OCI-LY3 (cell line): ENCODE measurements at regions not wholly inside any gene's neighbourhood (a gene's known extent, or its start where the extent isn't known, plus 50 kb on each side); places are given as distances from the start of the nearest gene placed in this dataset.

ENCODE experiments used
- H2AFZ ChIP-seq: fragments of 200-600, 300-600 bp; shearing (Covaris generic); 2 replicates; pipeline ENCODE4 v1.6.0; 2014; ENCODE audit warnings: antibody characterized with exemption, low read depth, low read length
- H3K27ac ChIP-seq: fragments of 200-600, 300-600 bp; sonication (generic); 2 replicates; pipeline ENCODE4 v1.5.1; 2014; ENCODE audit warnings: mild to moderate bottlenecking, low read length, moderate library complexity, mixed read lengths
- H3K27me3 ChIP-seq: fragments of 200-600, 300-600 bp; sonication (generic); 2 replicates; pipeline ENCODE4 v1.6.1; 2014; ENCODE audit warnings: low read depth, low read length, mixed read lengths
- H3K36me3 ChIP-seq: fragments of 200-600, 300-600 bp; sonication (generic); replicated peaks from 2 replicates; pipeline ENCODE3; 2014; ENCODE audit warnings: low read depth, low read length, mixed read lengths
- H3K4me1 ChIP-seq: fragments of 300-600, 200-600 bp; sonication (generic); 2 replicates; pipeline ENCODE4 v1.6.1; 2014; ENCODE audit warnings: low read length, mixed read lengths
- H3K4me2 ChIP-seq: fragments of 200-600, 300-600 bp; sonication (generic); 2 replicates; pipeline ENCODE4 v1.6.1; 2014; ENCODE audit warnings: low read length, mixed read lengths
- H3K4me3 ChIP-seq: fragments of 300-600, 200-600 bp; sonication (generic); 2 replicates; pipeline ENCODE4 v1.5.1; 2014; ENCODE audit warnings: antibody characterized with exemption, mild to moderate bottlenecking, low read length, moderate library complexity
- H3K79me2 ChIP-seq: fragments of 300-600, 200-600 bp; shearing (Covaris generic); 2 replicates; pipeline ENCODE4 v1.6.1; 2014; ENCODE audit warnings: mild to moderate bottlenecking, low read length, mixed read lengths
- H3K9ac ChIP-seq: fragments of 300-600, 200-600 bp; shearing (Covaris generic); 2 replicates; pipeline ENCODE4 v1.6.0; 2014; ENCODE audit warnings: mild to moderate bottlenecking, low read length, moderate library complexity
- H3K9me3 ChIP-seq: fragments of 200-600, 300-600 bp; shearing (Covaris generic); 2 replicates; pipeline ENCODE4 v1.6.1; 2014; ENCODE audit warnings: low read length, mixed read lengths; ENCODE audit not compliant: insufficient read depth
- H4K20me1 ChIP-seq: fragments of 200-600, 300-600 bp; sonication (generic); 2 replicates; pipeline ENCODE4 v1.6.1; 2016; ENCODE audit warnings: low read length, mixed read lengths; ENCODE audit not compliant: insufficient read depth
- EZH2phosphoT487 ChIP-seq: fragments of 200-600 bp; shearing (Covaris generic); IDR thresholded peaks from 2 replicates; pipeline ENCODE4 v1.6.1; 2018; ENCODE audit warnings: antibody characterized with exemption, mixed run types, low read depth
- TF ChIP-seq, protein P1 (sequence below): fragments of 200-600, 300-600 bp; sonication (generic); IDR thresholded peaks from 2 replicates; pipeline ENCODE4 v1.5.1; 2014; ENCODE audit warnings: antibody characterized with exemption, low read length, low read depth

- Histone ChIP-seq H3K4me3 (no peak overlapping the region), H3K27me3 (no peaks in the 10 kb centered on the region), H3K27ac (no peak overlapping the region), H3K4me1 (peaks cover 12% of the 10 kb centered on the region), H3K4me2 (no peak overlapping the region), H2AFZ (no peak overlapping the region), H3K79me2 (no peaks in the 10 kb centered on the region), H4K20me1 (no peaks in the 10 kb centered on the region), H3K9me3 (no peaks in the 10 kb centered on the region), H3K36me3 (peaks cover 3% of the 10 kb centered on the region), H3K9ac (no peak overlapping the region)
- TF ChIP-seq EZH2phosphoT487: no peak
- TF ChIP-seq, protein P1, sequence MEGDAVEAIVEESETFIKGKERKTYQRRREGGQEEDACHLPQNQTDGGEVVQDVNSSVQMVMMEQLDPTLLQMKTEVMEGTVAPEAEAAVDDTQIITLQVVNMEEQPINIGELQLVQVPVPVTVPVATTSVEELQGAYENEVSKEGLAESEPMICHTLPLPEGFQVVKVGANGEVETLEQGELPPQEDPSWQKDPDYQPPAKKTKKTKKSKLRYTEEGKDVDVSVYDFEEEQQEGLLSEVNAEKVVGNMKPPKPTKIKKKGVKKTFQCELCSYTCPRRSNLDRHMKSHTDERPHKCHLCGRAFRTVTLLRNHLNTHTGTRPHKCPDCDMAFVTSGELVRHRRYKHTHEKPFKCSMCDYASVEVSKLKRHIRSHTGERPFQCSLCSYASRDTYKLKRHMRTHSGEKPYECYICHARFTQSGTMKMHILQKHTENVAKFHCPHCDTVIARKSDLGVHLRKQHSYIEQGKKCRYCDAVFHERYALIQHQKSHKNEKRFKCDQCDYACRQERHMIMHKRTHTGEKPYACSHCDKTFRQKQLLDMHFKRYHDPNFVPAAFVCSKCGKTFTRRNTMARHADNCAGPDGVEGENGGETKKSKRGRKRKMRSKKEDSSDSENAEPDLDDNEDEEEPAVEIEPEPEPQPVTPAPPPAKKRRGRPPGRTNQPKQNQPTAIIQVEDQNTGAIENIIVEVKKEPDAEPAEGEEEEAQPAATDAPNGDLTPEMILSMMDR: no peak
Measured at GRCh38 chr11:80505771-80506170, 1064.9 kb upstream of the TENM4 start.

DNA sequence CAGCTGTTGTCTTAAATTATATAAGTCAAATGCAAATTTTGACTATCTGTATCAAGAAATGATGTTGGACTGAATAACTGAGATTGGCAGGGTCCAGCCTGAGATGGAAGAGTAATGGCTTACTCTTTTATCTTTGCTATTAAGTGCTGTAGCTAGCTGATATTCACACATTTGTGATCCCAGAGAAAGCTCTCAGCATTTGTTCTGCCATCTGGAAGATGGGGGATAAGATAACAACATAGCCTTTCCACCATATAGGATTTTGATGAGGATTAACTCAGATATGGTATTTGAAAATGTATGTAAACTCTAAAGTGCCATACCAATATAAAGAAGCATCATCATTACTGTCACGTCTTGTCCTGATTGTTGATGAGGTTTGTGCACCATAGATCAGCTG lies 1063.2 kb upstream of the TENM4 start:
- no peaks in the 10 kb centered on the region for H3K9me3 ChIP-seq
- TF ChIP-seq EZH2phosphoT487: no peak
- TF ChIP-seq, protein P1: no peak
- no peak overlapping the region for H3K27ac ChIP-seq
- H3K4me2 ChIP-seq: no peak overlapping the region
- H3K4me3 ChIP-seq: no peak overlapping the region
- H2AFZ ChIP-seq: no peak overlapping the region
- H3K27me3 ChIP-seq: no peaks in the 10 kb centered on the region
- H3K79me2 ChIP-seq: no peaks in the 10 kb centered on the region
- no peaks in the 10 kb centered on the region for H4K20me1 ChIP-seq
- H3K9ac ChIP-seq: no peak overlapping the region
- H3K4me1 ChIP-seq: peaks cover 12% of the 10 kb centered on the region
- H3K36me3 ChIP-seq: peaks cover 3% of the 10 kb centered on the region

DNA sequence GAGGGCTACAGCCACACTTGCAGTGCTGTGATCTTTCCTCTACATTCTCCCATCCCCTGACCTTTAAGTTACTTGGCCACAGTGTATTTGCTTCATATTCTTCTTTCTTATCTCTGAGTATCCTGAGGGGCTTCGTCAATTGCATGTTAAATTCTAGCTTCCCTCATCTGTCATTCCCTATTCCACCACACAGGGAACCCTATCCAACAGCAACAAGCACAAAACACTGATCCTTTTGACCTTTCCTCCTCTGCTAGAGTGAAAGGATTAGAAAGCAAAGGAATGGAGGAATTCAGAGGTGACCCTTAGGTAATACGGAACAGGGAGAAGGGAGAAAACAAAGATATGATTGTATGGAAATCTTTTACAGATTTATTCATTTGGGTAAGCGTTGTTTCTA lies 1061.7 kb upstream of the TENM4 start:
- Histone ChIP-seq H3K4me3 (no peak overlapping the region), H3K9ac (no peak overlapping the region), H3K4me2 (no peak overlapping the region), H4K20me1 (no peaks in the 10 kb centered on the region), H3K36me3 (peaks cover 6% of the 10 kb centered on the region), H3K27ac (no peak overlapping the region), H3K27me3 (no peaks in the 10 kb centered on the region), H3K79me2 (no peaks in the 10 kb centered on the region), H3K4me1 (peaks cover 12% of the 10 kb centered on the region), H2AFZ (no peak overlapping the region), H3K9me3 (no peaks in the 10 kb centered on the region)
- TF ChIP-seq EZH2phosphoT487: no peak
- TF ChIP-seq, protein P1: no peak

DNA sequence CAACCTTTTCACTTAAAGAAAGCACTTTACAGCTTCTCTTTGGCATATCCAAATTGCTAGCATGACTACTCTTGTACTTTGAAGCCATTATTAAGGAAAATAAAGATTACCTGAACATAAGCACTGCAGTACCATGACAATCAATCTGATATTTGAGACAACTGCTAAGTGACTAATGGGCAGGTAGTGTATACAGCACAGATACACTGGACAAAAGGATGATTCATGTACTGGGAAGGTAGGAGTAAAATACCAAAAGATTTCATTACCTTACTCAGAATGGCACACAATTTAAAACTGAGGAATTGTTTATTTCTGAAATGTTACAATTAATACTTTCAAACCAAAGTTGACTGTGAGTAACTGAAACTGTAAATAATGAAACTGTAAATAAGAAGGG lies 1054.3 kb upstream of the TENM4 start:
- H3K79me2 ChIP-seq: no peaks in the 10 kb centered on the region
- TF ChIP-seq EZH2phosphoT487: no peak
- TF ChIP-seq, protein P1: no peak
- H3K9me3 ChIP-seq: peaks cover 31% of the 10 kb centered on the region
- no peaks in the 10 kb centered on the region for H3K27me3 ChIP-seq
- H3K4me1 ChIP-seq: no peaks in the 10 kb centered on the region
- no peak overlapping the region for H3K4me3 ChIP-seq
- H3K36me3 ChIP-seq: peaks cover 18% of the 10 kb centered on the region
- no peak overlapping the region for H3K9ac ChIP-seq
- H2AFZ ChIP-seq: no peak overlapping the region
- no peak overlapping the region for H3K4me2 ChIP-seq
- no peaks in the 10 kb centered on the region for H4K20me1 ChIP-seq
- H3K27ac ChIP-seq: no peak overlapping the region
